Colonic mucosa (tissue), 4 donors: ENCODE measurements at regions not wholly inside any gene's neighbourhood (a gene's known extent, or its start where the extent isn't known, plus 50 kb on each side); places are given as distances from the start of the nearest gene placed in this dataset.
"Not testable (repeated sequence)": the region's sequence is repeated elsewhere in the genome, so short reads cannot be mapped to it uniquely, and the experiment has no call there.

Experiments
- DNase-seq: peaks from one replicate; pipeline ENCODE4 v3.0.0-alpha.2; 2020
- H3K27ac ChIP-seq: fragments of 200-600 bp; one replicate; pipeline ENCODE4 v1.8.0; 2021
- H3K27me3 ChIP-seq: fragments of 200-600 bp; one replicate; pipeline ENCODE4 v1.8.0; 2021
- H3K36me3 ChIP-seq: fragments of 200-600 bp; one replicate; pipeline ENCODE4 v1.8.0; 2021
- H3K4me1 ChIP-seq: fragments of 200-600 bp; one replicate; pipeline ENCODE4 v1.8.0; 2021; ENCODE audit warnings: mild to moderate bottlenecking
- H3K4me3 ChIP-seq: fragments of 200-600 bp; one replicate; pipeline ENCODE4 v1.8.0; 2021
- H3K9ac ChIP-seq, 2 donors: one replicate each; pipeline ENCODE4 v1.7.0; 2013; ENCODE audit warnings: control low read depth in 2 of 2, low read depth in 2 of 2, low read length in 2 of 2
- H3K9me3 ChIP-seq: fragments of 200-600 bp; one replicate; pipeline ENCODE4 v1.8.0; 2021
- intact Hi-C: fragments of 100-400 bp; cut with DNase I; formaldehyde crosslinking; loops from one replicate; pipeline ENCODE4 v1.14.1; 2022
- TF ChIP-seq, protein P1 (sequence below): fragments of 200-600 bp; IDR thresholded peaks from one replicate; pipeline ENCODE4 v1.8.0; 2022; ENCODE audit warnings: antibody characterized with exemption, mild to moderate bottlenecking
- donor health status: healthy.
- donor health status: DM: no; HTN: no; CAD: no.
- donor health status: DM: no; HTN: no; CAD: no.

GRCh38 chr20:30312220-30312619 lies 945.2 kb upstream of the DEFB115 start:
- H3K4me3 ChIP-seq, H3K27ac ChIP-seq, H3K27me3 ChIP-seq, DNase-seq, H3K9me3 ChIP-seq, H3K9ac ChIP-seq, H3K36me3 ChIP-seq, intact Hi-C loops, H3K4me1 ChIP-seq: not testable (repeated sequence)

- H3K4me1 ChIP-seq, H3K27me3 ChIP-seq, intact Hi-C loops, H3K9ac ChIP-seq, H3K9me3 ChIP-seq, DNase-seq, H3K27ac ChIP-seq, H3K4me3 ChIP-seq, H3K36me3 ChIP-seq: not testable (repeated sequence)
Measured at GRCh38 chr20:30313660-30314059, 943.8 kb upstream of the DEFB115 start.

DNA sequence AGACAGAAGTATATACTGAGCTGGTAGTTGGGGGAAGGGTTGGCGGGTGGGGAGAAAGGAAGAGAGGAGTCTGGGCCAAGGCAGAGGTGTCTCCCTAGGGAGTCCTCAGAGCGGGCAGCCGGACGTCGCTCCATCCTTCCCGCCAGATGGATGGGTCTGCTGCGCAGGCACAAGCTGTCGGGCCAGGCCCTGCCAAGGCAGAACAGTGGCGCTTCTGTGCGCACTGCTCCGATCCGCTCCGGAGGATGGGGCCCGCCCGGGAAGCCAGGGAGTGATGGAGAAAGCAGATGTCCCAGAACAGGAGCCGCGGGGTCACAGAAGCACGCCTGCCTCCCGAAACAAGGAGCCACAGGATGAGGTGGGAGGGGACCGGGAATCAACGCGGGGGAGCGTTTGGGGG lies 941.4 kb upstream of the DEFB115 start:
- intact Hi-C loops, H3K9ac ChIP-seq, H3K36me3 ChIP-seq, H3K4me3 ChIP-seq, H3K27me3 ChIP-seq, H3K9me3 ChIP-seq, H3K4me1 ChIP-seq, DNase-seq, H3K27ac ChIP-seq: not testable (repeated sequence)

DNA sequence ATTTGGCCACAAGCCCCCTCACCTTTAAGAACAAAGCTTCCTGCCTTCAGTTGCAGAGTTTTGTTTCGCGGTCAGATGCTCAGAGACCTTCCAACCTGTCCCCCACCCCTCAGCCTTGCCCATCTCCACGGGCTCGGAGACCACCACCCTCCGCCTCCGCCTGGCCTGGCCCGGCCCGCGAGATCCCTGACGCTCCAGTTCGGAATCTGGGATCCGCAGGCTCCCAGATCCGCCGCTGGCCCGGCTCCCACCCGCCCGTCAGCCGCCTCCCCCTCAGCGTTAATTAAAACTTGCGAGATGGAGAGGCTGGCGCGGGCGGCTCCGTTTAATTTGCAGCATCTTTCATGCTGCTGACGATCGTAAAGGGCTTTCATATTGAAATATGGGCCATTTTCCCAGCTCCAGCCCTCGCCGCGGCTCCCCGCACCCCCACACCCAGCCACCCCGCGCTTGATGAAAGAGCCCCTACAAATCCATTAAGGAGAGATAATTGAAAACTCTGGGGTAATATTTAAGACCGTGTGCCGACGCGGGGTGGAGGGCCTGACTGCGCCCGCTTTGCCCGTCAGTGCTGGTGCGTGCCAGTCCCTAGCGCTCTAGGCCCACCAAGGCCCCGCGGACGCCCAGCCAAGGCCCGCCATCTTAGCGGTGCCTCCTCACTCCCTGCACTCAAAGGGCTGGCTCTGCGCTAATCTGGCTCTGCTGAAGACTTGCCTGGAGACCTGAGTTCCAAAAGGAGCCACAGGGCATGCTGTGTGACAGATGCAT lies 940.7 kb upstream of the DEFB115 start:
- H3K9ac ChIP-seq, H3K36me3 ChIP-seq, intact Hi-C loops, H3K9me3 ChIP-seq, H3K27me3 ChIP-seq, H3K4me3 ChIP-seq, H3K27ac ChIP-seq, H3K4me1 ChIP-seq, DNase-seq: not testable (repeated sequence)

DNA sequence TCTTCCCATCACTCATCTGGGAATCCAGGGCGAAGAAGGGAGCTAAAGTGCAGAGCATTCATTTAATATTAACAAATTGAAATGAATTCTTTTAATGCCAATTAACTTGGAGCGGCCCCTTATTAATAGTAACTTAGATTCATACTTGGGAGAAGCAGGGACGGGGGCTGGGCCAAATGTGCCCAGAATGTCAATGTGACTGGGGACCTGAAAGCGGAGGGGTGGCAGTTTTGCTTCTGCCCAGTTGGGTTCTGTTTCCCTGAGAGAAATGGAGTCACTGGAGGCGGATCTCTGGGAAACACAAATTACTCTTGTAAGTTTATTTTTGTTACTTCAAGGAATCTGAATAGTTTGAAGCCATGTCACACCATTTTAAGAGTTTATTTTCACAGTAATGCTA lies 923.7 kb upstream of the DEFB115 start:
- H3K9ac ChIP-seq, intact Hi-C loops, H3K4me3 ChIP-seq, H3K27ac ChIP-seq, H3K4me1 ChIP-seq, H3K9me3 ChIP-seq, H3K36me3 ChIP-seq, DNase-seq, H3K27me3 ChIP-seq: not testable (repeated sequence)

DNA sequence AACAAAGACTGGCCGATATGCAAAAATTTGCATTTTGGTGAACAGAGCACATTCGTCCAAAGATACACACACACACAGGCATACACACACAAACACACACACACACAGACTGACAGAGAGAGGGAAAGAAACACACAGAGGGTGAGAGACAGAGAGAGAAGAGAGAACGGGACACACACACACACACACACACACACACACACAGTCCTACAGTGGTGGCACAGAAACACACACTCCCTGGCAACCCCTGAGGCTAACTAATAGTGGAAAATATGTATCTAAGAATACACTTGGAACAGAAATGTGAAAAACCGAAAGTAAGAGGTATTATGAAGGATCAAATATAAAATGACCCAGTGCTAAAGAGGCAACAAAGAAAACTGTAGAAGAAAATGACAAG lies 919.9 kb upstream of the DEFB115 start:
- H3K9me3 ChIP-seq, DNase-seq, H3K4me3 ChIP-seq, H3K27ac ChIP-seq, H3K27me3 ChIP-seq, H3K4me1 ChIP-seq, intact Hi-C loops, H3K36me3 ChIP-seq, H3K9ac ChIP-seq: not testable (repeated sequence)

DNA sequence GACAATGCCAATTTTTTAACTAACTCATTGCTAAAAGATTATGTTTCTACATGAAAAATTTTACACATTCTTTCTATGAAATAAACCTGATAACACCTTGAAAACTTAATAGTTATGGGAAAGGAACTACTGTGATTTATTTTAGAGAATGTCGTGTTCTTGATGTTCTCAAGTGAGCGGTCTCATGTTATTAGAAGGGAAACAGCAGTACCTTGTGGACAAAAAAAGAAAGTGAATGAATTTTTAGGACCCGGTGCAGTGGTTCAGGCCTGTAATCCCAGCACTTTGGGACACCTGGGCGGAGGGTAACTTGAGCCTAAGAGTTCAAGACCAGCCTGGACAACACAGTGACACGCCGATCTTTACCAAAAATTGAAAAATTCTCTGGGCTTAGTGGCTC lies 908.5 kb upstream of the DEFB115 start:
- H3K9ac ChIP-seq, DNase-seq, H3K27me3 ChIP-seq, H3K4me3 ChIP-seq, H3K27ac ChIP-seq, H3K4me1 ChIP-seq, H3K36me3 ChIP-seq, H3K9me3 ChIP-seq, intact Hi-C loops: not testable (repeated sequence)

GRCh38 chr20:30356854-30357467 lies 900.5 kb upstream of the DEFB115 start:
- H3K4me3 ChIP-seq, H3K36me3 ChIP-seq, DNase-seq, H3K27ac ChIP-seq, intact Hi-C loops, H3K9me3 ChIP-seq, H3K9ac ChIP-seq, H3K4me1 ChIP-seq, H3K27me3 ChIP-seq: not testable (repeated sequence)
- TF ChIP-seq, protein P1, sequence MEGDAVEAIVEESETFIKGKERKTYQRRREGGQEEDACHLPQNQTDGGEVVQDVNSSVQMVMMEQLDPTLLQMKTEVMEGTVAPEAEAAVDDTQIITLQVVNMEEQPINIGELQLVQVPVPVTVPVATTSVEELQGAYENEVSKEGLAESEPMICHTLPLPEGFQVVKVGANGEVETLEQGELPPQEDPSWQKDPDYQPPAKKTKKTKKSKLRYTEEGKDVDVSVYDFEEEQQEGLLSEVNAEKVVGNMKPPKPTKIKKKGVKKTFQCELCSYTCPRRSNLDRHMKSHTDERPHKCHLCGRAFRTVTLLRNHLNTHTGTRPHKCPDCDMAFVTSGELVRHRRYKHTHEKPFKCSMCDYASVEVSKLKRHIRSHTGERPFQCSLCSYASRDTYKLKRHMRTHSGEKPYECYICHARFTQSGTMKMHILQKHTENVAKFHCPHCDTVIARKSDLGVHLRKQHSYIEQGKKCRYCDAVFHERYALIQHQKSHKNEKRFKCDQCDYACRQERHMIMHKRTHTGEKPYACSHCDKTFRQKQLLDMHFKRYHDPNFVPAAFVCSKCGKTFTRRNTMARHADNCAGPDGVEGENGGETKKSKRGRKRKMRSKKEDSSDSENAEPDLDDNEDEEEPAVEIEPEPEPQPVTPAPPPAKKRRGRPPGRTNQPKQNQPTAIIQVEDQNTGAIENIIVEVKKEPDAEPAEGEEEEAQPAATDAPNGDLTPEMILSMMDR, result peak; percentile 52

GRCh38 chr20:30361756-30362155 lies 895.7 kb upstream of the DEFB115 start:
- H3K4me1 ChIP-seq, H3K9ac ChIP-seq, H3K36me3 ChIP-seq, H3K4me3 ChIP-seq, H3K9me3 ChIP-seq, H3K27ac ChIP-seq, DNase-seq, intact Hi-C loops, H3K27me3 ChIP-seq: not testable (repeated sequence)

- H3K9me3 ChIP-seq, H3K4me1 ChIP-seq, H3K36me3 ChIP-seq, H3K9ac ChIP-seq, H3K27ac ChIP-seq, H3K27me3 ChIP-seq, intact Hi-C loops, DNase-seq: not testable (repeated sequence)
- H3K4me3 ChIP-seq, result peak overlapping the region; percentile 69
Measured at GRCh38 chr20:30376430-30376766, 881.1 kb upstream of the DEFB115 start.
